Activated CD4-positive, alpha-beta T cell treated with anti-CD3 and anti-CD28 coated beads, Interleukin-2, amount 10 ng/mL, durations not matched to agents 24 days and 14 days (primary cell): ENCODE measurements at regions not wholly inside any gene's neighbourhood (a gene's known extent, or its start where the extent isn't known, plus 50 kb on each side); places are given as distances from the start of the nearest gene placed in this dataset.
"Not testable (repeated sequence)": the region's sequence is repeated elsewhere in the genome, so short reads cannot be mapped to it uniquely, and the experiment has no call there.

Experiments
- DNase-seq: peaks from one replicate; pipeline ENCODE4 v3.0.0; 2022
- H3K27ac Mint-ChIP-seq: one replicate; pipeline ENCODE4 v1.8.0; 2022; ENCODE audit warnings: mild to moderate bottlenecking, mixed read lengths
- H3K27me3 Mint-ChIP-seq: one replicate; pipeline ENCODE4 v1.8.0; 2022; ENCODE audit warnings: mixed read lengths
- H3K36me3 Mint-ChIP-seq: one replicate; pipeline ENCODE4 v1.8.0; 2022; ENCODE audit warnings: low read depth, mild to moderate bottlenecking, mixed read lengths
- H3K4me1 Mint-ChIP-seq: one replicate; pipeline ENCODE4 v1.8.0; 2021; ENCODE audit warnings: mixed read lengths
- H3K4me3 Mint-ChIP-seq: one replicate; pipeline ENCODE4 v1.8.0; 2022; ENCODE audit warnings: mild to moderate bottlenecking, moderate library complexity, mixed read lengths
- H3K9me3 Mint-ChIP-seq: one replicate; pipeline ENCODE4 v1.8.0; 2021; ENCODE audit warnings: mixed read lengths
- intact Hi-C: fragments of 100-400 bp; cut with micrococcal nuclease; formaldehyde crosslinking; loops from one replicate; pipeline ENCODE4 v1.15.1; 2023

- H3K9me3 Mint-ChIP-seq: no peaks in the 10 kb centered on the region
- H3K36me3 Mint-ChIP-seq: no peaks in the 10 kb centered on the region
- H3K4me3 Mint-ChIP-seq: no peak overlapping the region
- no peak overlapping the region for H3K27ac Mint-ChIP-seq
- intact Hi-C loops: no loop called here
- H3K4me1 Mint-ChIP-seq: no peaks in the 10 kb centered on the region
- H3K27me3 Mint-ChIP-seq: no peaks in the 10 kb centered on the region
- DNase-seq: no peak
Measured at GRCh38 chr4:103449296-103450023, 251.3 kb upstream of the CENPE start.

GRCh38 chr4:103445377-103445776 is 247.2 kb upstream of the CENPE start:
- intact Hi-C loops: no loop called here
- Mint-ChIP-seq H3K36me3 (no peaks in the 10 kb centered on the region), H3K9me3 (no peaks in the 10 kb centered on the region), H3K27ac (no peak overlapping the region), H3K27me3 (no peaks in the 10 kb centered on the region), H3K4me1 (no peaks in the 10 kb centered on the region), H3K4me3 (no peak overlapping the region)
- DNase-seq: no peak

- no peak overlapping the region for H3K4me3 Mint-ChIP-seq
- no peaks in the 10 kb centered on the region for H3K4me1 Mint-ChIP-seq
- H3K9me3 Mint-ChIP-seq: no peaks in the 10 kb centered on the region
- H3K27ac Mint-ChIP-seq: no peak overlapping the region
- no peak for DNase-seq
- no peaks in the 10 kb centered on the region for H3K27me3 Mint-ChIP-seq
- H3K36me3 Mint-ChIP-seq: no peaks in the 10 kb centered on the region
- intact Hi-C loops: no loop called here
Measured at GRCh38 chr4:103443324-103443723, 245.2 kb upstream of the CENPE start.

GRCh38 chr4:103429283-103429682 is 231.1 kb upstream of the CENPE start:
- H3K27me3 Mint-ChIP-seq: no peaks in the 10 kb centered on the region
- H3K4me3 Mint-ChIP-seq: no peak overlapping the region
- H3K36me3 Mint-ChIP-seq: no peaks in the 10 kb centered on the region
- H3K4me1 Mint-ChIP-seq: no peaks in the 10 kb centered on the region
- H3K27ac Mint-ChIP-seq: no peak overlapping the region
- peak; percentile 56 for DNase-seq
- intact Hi-C loops: no loop called here
- no peaks in the 10 kb centered on the region for H3K9me3 Mint-ChIP-seq

- H3K27ac Mint-ChIP-seq: no peak overlapping the region
- intact Hi-C loops: no loop called here
- DNase-seq: no peak
- no peaks in the 10 kb centered on the region for H3K36me3 Mint-ChIP-seq
- no peaks in the 10 kb centered on the region for H3K4me1 Mint-ChIP-seq
- no peaks in the 10 kb centered on the region for H3K9me3 Mint-ChIP-seq
- H3K27me3 Mint-ChIP-seq: no peaks in the 10 kb centered on the region
- no peak overlapping the region for H3K4me3 Mint-ChIP-seq
Measured at GRCh38 chr4:103425406-103425805, 227.3 kb upstream of the CENPE start.

GRCh38 chr4:103424853-103425252 is 226.7 kb upstream of the CENPE start:
- no peak overlapping the region for H3K4me3 Mint-ChIP-seq
- DNase-seq: no peak
- no peak overlapping the region for H3K27ac Mint-ChIP-seq
- no peaks in the 10 kb centered on the region for H3K36me3 Mint-ChIP-seq
- H3K27me3 Mint-ChIP-seq: no peaks in the 10 kb centered on the region
- H3K9me3 Mint-ChIP-seq: no peaks in the 10 kb centered on the region
- no peaks in the 10 kb centered on the region for H3K4me1 Mint-ChIP-seq
- intact Hi-C loops: no loop called here

GRCh38 chr4:103423261-103423660 is 225.1 kb upstream of the CENPE start:
- H3K9me3 Mint-ChIP-seq: no peaks in the 10 kb centered on the region
- H3K27me3 Mint-ChIP-seq: no peaks in the 10 kb centered on the region
- H3K4me1 Mint-ChIP-seq: no peaks in the 10 kb centered on the region
- intact Hi-C loops: no loop called here
- no peak overlapping the region for H3K27ac Mint-ChIP-seq
- no peaks in the 10 kb centered on the region for H3K36me3 Mint-ChIP-seq
- no peak for DNase-seq
- no peak overlapping the region for H3K4me3 Mint-ChIP-seq

- Mint-ChIP-seq H3K27me3 (no peaks in the 10 kb centered on the region), H3K27ac (no peak overlapping the region), H3K36me3 (no peaks in the 10 kb centered on the region), H3K4me3 (no peak overlapping the region), H3K9me3 (no peaks in the 10 kb centered on the region), H3K4me1 (no peaks in the 10 kb centered on the region)
- DNase-seq: no peak
- intact Hi-C loops: no loop called here
Measured at GRCh38 chr4:103422467-103423219, 224.5 kb upstream of the CENPE start.

GRCh38 chr4:103415801-103416200 is 217.7 kb upstream of the CENPE start:
- Mint-ChIP-seq H3K4me3 (no peak overlapping the region), H3K27me3 (no peaks in the 10 kb centered on the region), H3K9me3 (no peaks in the 10 kb centered on the region), H3K27ac (no peak overlapping the region), H3K4me1 (no peaks in the 10 kb centered on the region), H3K36me3 (no peaks in the 10 kb centered on the region)
- DNase-seq: no peak
- intact Hi-C loops: no loop called here

GRCh38 chr4:103412646-103413045 is 214.5 kb upstream of the CENPE start:
- H3K4me1 Mint-ChIP-seq, DNase-seq, H3K27me3 Mint-ChIP-seq, H3K9me3 Mint-ChIP-seq, intact Hi-C loops, H3K4me3 Mint-ChIP-seq, H3K36me3 Mint-ChIP-seq, H3K27ac Mint-ChIP-seq: not testable (repeated sequence)

- no peak overlapping the region for H3K4me3 Mint-ChIP-seq
- no peaks in the 10 kb centered on the region for H3K27me3 Mint-ChIP-seq
- no peak for DNase-seq
- intact Hi-C loops: no loop called here
- no peaks in the 10 kb centered on the region for H3K36me3 Mint-ChIP-seq
- H3K9me3 Mint-ChIP-seq: no peaks in the 10 kb centered on the region
- no peaks in the 10 kb centered on the region for H3K4me1 Mint-ChIP-seq
- no peak overlapping the region for H3K27ac Mint-ChIP-seq
Measured at GRCh38 chr4:103410386-103410785, 212.2 kb upstream of the CENPE start.

- no peaks in the 10 kb centered on the region for H3K27me3 Mint-ChIP-seq
- no peaks in the 10 kb centered on the region for H3K36me3 Mint-ChIP-seq
- no peak overlapping the region for H3K4me3 Mint-ChIP-seq
- no peak overlapping the region for H3K27ac Mint-ChIP-seq
- DNase-seq: no peak
- intact Hi-C loops: no loop called here
- no peaks in the 10 kb centered on the region for H3K4me1 Mint-ChIP-seq
- no peaks in the 10 kb centered on the region for H3K9me3 Mint-ChIP-seq
Measured at GRCh38 chr4:103405415-103405814, 207.3 kb upstream of the CENPE start.

- no peaks in the 10 kb centered on the region for H3K4me1 Mint-ChIP-seq
- DNase-seq: no peak
- no peaks in the 10 kb centered on the region for H3K27me3 Mint-ChIP-seq
- intact Hi-C loops: no loop called here
- no peaks in the 10 kb centered on the region for H3K9me3 Mint-ChIP-seq
- H3K27ac Mint-ChIP-seq: no peak overlapping the region
- no peak overlapping the region for H3K4me3 Mint-ChIP-seq
- no peaks in the 10 kb centered on the region for H3K36me3 Mint-ChIP-seq
Measured at GRCh38 chr4:103403619-103404018, 205.5 kb upstream of the CENPE start.

GRCh38 chr4:103402198-103402597 is 204.1 kb upstream of the CENPE start:
- intact Hi-C loops: no loop called here
- Mint-ChIP-seq H3K4me3 (no peak overlapping the region), H3K27me3 (no peaks in the 10 kb centered on the region), H3K27ac (no peak overlapping the region), H3K36me3 (no peaks in the 10 kb centered on the region), H3K9me3 (no peaks in the 10 kb centered on the region), H3K4me1 (no peaks in the 10 kb centered on the region)
- no peak for DNase-seq

- intact Hi-C loops: no loop called here
- Mint-ChIP-seq H3K27me3 (no peaks in the 10 kb centered on the region), H3K36me3 (no peaks in the 10 kb centered on the region), H3K4me3 (no peak overlapping the region), H3K9me3 (no peaks in the 10 kb centered on the region), H3K4me1 (no peaks in the 10 kb centered on the region), H3K27ac (no peak overlapping the region)
- no peak for DNase-seq
Measured at GRCh38 chr4:103400405-103400804, 202.3 kb upstream of the CENPE start.
